Stimulated activated CD4-positive, alpha-beta T cell treated with anti-CD3 and anti-CD28 coated beads, TNF-alpha, amount 100 ng/mL, for 1 hour (primary cell): ENCODE measurements at regions not wholly inside any gene's neighbourhood (a gene's known extent, or its start where the extent isn't known, plus 50 kb on each side); places are given as distances from the start of the nearest gene placed in this dataset.

ENCODE experiments used
- DNase-seq, 3 donors: peaks; one replicate each; pipeline ENCODE4 v3.0.0-alpha.2; 2020; ENCODE audit warnings: low read depth in 3 of 3, low spot score in 1 of 3

- no peak for DNase-seq
These were observed 187.5 kb upstream of the ZBED5 start for GRCh38 chr11:11045156-11045930.

GRCh38 chr11:11044137-11044855, 186.4 kb upstream of the ZBED5 start:
- DNase-seq: no peak

- DNase-seq: no peak
These were observed 185.9 kb upstream of the ZBED5 start for GRCh38 chr11:11043721-11044120.

- DNase-seq: no peak
These were observed 181.5 kb upstream of the ZBED5 start for GRCh38 chr11:11039208-11039965.

DNA sequence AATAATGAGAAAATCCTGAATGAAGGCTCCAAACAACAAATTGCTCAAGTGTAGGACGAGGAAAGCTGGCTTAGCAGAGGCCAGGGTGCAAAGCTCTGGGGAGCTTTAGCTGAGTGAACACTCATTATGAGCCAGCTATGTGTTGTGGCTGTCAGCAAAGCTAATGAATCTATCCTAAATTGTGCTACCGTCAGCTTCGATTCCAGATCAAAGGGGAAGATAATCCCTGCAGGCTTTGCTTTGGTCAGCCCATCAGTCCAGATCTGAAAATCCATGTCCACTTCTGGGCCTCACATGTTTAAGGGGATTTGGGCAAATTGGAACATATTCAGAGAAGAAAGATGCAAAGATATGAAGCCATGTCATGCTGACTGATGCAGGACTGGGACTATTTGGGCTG, 180.9 kb upstream of the ZBED5 start:
- no peak for DNase-seq

GRCh38 chr11:11038352-11038751, 180.5 kb upstream of the ZBED5 start:
- no peak for DNase-seq

GRCh38 chr11:11036848-11037732, 179.2 kb upstream of the ZBED5 start:
- peak in 1 of 3 donors; percentile 7 for DNase-seq

GRCh38 chr11:11036185-11036847, 178.5 kb upstream of the ZBED5 start:
- no peak for DNase-seq

- DNase-seq: no peak
These were observed 177.5 kb upstream of the ZBED5 start for GRCh38 chr11:11035331-11035730.

GRCh38 chr11:11034476-11034875, 176.6 kb upstream of the ZBED5 start:
- no peak for DNase-seq

- no peak for DNase-seq
These were observed 174.2 kb upstream of the ZBED5 start for GRCh38 chr11:11032066-11032465.

DNA sequence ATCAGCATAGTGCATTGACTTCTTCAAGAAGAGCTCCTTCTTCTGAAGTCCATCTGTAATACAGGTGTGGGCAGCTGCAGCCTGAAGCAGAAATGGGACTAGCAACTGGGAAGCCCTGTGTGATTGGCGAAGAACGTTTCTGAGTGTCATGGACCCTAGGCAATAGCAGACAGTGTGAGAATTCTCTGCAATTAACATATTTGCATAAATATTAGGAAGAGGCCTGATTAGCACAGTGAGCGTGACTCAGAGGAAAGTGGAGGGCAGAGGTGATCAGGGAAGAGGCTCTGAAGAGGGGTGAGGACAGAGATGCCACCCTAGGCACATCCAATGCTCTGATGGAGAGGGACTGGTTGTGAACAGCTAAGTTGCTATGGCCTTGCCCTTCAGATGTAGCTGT, 171.2 kb upstream of the ZBED5 start:
- no peak for DNase-seq

- peak; percentile 45 to 64 (median 54) for DNase-seq
These were observed 170.3 kb upstream of the ZBED5 start for GRCh38 chr11:11028017-11028692.

- no peak for DNase-seq
These were observed 169.4 kb upstream of the ZBED5 start for GRCh38 chr11:11027288-11027687.

DNA sequence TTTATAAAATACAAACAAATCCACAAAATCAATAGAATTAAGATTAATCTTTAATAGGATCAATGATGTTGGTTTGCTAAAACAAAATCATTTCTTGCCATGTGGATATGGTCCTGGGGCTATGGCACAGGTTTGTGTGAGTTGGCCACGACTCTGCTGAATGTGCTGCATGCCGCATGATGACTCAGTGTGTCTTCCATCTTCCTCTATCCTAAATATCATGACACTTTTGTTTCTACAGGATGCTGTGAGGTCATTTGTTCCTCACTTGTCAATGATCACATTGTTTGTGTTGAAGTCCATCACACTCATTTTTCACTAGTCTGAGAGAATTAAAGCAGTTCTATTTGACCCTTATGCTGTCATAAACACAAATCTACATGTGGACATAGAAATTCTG, 167.2 kb upstream of the ZBED5 start:
- no peak for DNase-seq

GRCh38 chr11:11022125-11022730, 164.4 kb upstream of the ZBED5 start:
- no peak for DNase-seq

- DNase-seq: no peak
These were observed 163.7 kb upstream of the ZBED5 start for GRCh38 chr11:11021563-11021962.

DNA sequence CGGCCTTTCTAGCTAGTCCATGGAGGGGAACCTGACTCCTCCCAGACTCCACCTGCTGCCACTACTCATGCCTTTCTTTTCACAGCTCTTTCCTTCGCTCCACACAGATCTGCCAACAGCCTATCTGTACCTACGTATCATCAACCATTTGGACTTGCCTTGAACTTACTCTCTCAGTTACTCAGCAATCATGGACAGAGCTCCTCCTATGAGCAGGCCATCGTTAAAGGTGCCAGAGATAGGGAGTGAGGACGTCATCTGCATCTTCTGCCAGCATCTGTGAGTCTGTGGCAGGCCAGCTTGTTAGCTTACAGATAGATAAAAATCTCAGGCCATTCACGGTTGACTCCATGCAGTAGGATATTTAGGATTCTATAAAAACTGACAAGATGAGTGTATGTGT, 162.9 kb upstream of the ZBED5 start:
- no peak for DNase-seq

DNA sequence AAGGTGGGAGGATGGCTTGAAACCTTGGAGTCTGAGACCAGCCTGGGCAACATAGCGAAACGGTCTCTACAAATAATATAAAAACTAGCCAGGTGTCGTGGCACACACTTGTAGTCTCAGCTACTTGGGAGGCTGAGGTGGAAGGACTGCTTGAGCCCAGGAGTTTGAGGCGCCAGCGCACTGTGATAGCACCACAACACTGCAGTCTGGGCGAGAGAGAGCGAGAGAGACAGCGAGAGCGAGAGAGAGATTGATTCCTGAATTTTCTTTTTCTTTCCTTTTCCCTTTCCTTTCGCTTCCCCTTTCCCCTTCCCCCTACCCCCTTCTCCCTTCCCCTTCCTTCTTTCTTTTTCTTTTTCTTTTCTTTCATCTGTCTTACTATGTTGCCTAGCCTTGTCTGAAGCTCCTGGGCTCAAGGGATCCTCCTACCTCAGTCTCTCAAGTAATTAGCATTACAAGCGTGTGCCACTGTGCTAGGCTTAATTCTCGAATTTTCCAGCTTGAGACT, 162.4 kb upstream of the ZBED5 start:
- no peak for DNase-seq
